Stimulated activated naive CD8-positive, alpha-beta T cell treated with anti-CD3 and anti-CD28 coated beads, Interleukin-15, Interleukin-2, amounts not matched to agents 100 U/mL and 50 U/mL, for 24 hours (primary cell): ENCODE measurements at regions not wholly inside any gene's neighbourhood (a gene's known extent, or its start where the extent isn't known, plus 50 kb on each side); places are given as distances from the start of the nearest gene placed in this dataset.
"Not testable (repeated sequence)": the region's sequence is repeated elsewhere in the genome, so short reads cannot be mapped to it uniquely, and the experiment has no call there.

Source experiments
- ATAC-seq: fragments of 150-1000 bp; cut with Tn5 transposase; one replicate; pipeline ENCODE4 v1.10.0; 2021
- DNase-seq: peaks from one replicate; pipeline ENCODE4 v3.0.0; 2021

DNA sequence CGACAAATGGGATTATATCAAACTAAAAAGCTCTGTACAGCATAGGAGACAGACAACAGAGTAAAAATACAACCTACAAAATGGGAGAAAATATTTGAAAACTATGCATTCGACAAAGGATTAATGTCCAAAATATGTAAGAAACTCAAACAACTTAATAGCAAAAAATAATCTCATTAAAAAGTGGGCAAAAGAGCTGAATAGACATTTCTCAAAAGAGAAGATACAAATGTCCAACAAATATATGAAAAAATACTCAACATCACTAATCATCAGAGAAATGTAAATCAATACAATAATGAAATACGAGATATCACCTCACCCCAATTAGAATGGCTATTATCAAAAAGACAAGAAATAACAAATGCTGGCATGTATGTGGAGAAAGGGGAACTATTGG, 272.9 kb downstream of the KLHL13 start:
- ATAC-seq (no peak), DNase-seq (no peak)

DNA sequence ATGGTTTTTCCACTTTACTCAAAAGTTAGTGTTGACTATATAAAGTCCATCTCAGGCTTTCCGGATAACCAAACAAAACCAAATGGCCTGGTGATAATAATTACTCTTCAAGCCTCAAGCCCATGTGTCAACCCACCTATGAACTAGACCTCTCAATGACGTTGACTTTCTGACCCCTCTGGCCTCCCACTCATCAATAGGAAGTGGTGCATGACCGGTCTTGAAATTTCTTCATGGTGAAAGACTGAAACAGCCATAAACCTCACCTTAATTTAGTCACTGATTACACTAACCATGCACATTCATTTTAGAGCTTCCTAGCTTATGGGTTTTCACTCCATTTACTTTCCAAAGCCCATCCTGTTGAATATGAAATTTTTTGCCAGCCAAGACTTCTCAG, 276.0 kb downstream of the KLHL13 start:
- no peak for ATAC-seq
- no peak for DNase-seq

DNA sequence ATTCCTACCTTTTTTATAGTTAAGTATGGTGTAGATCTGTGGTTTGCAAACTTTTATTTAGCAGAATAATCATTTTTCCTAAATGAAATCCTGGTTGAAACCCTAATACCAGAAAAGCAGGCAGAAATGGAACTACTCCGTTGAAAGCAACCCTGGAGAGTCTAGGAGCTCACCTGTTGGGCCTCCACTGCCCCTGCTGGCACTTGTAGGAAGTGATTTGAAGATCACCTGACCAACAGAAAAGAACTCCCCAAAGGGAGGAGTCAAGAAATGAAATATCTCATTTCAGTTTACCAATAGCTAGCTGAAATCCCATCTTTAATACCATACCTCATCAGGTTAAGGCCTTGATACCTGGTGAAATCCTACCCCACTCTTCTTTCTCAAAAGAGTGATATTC, 277.1 kb downstream of the KLHL13 start:
- peak; percentile 1 for DNase-seq
- no peak for ATAC-seq

DNA sequence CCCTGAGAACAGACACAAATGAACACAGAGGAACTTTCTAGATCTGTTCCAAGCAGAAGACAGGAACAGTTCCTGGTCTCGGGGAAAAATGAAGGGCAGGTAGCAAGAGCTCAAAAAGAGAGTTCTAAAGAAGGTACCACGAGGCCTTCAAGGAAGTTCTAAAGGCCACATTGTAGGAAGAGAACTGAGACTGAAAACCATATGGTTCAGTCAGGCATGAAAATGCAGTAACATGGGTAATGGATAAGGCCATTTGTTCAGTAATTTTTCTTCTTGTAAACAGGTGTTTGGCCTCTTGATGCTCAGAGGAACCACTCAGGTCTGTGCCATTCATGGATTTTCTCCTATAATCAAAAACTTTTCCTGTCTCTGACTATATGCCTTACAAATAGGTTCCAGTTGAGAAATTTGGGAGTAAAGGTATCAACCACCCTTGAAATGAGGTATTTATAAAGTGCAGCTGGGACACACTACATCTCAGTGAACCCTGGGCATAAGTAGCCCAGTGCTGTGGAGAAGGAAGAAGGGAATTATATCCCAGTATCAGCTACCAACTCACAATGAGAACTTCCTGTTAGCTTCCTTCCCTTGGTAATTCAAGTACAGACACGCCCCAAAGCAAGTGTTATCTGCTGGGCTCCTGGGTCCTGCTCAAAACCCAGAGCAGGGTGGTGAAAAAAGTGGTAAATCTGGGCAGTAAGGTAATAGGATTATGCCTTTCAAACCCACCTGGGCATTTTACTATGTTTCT, 277.9 kb downstream of the KLHL13 start:
- DNase-seq (no peak), ATAC-seq (no peak)

DNA sequence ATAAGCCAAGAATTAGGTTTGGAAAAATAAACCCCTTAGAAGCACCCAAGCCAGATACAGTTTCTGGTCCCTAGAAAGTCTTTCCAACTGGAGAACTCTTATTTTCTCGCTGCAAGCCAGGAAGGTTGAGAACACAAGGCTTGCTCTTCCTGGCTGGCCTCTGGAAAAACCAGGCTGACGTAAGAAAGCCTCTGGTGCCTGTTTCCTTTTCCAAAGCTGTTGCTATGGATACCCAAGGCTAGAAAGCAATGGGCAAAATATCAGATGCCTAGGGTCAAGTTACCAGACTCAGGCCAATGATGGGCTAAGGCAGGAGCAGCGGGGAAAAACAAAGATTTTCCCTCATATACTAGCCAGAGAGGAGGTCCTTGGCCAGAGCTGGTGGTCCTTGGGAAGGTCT, 281.6 kb downstream of the KLHL13 start:
- no peak for ATAC-seq
- DNase-seq = no peak

DNA sequence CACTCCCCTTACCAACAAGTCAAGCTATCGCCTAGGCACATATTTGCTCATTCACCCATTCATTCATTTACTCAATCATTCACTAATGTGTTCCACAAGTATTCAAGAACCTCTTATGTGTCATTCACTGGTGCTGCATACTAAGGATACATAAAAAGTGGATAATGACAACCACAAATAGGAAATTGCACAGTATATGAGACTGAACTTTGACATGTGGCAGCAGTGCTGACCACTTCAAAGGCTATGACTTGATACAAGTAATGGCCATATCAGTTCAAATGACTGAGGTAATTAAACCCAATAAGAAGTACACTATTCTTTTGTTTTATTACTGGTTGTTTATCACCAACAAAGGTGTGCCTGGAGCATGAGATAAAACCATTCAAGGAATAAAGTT, 282.5 kb downstream of the KLHL13 start:
- ATAC-seq = no peak
- no peak for DNase-seq

DNA sequence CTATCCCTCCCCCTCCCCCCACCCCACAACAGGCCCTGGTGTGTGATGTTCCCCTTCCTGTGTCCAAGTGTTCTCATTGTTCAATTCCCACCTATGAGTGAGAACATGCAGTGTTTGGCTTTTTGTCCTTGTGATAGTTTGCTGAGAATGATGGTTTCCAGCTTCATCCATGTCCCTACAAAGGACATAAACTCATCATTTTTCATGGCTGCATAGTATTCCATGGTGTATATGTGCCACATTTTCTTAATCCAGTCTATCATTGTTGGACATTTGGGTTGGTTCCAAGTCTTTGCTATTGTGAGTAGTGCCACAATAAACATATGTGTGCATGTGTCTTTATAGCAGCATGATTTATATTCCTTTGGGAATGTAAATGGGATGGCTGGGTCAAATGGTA, 295.1 kb downstream of the KLHL13 start:
- not testable (repeated sequence) for ATAC-seq, DNase-seq

DNA sequence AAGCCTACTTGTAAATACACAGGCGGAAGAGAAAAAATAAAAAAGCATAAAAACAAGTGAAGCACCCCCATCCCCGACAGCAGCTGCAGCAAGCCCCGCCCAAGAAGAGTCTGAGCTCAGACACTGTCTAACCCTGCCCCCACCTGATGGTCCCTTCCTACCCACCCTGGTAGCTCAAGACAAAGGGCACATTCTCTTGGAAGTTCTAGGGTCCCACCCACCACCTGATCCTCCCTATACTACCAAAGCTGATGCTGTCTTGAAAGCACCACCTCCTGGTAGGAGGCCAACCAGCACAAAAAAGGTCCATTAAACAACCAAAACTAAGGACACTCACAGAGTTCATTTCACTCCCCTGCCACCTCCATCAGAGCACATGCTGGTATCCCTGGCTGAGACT, 308.2 kb downstream of the KLHL13 start:
- DNase-seq (no peak), ATAC-seq (no peak)

DNA sequence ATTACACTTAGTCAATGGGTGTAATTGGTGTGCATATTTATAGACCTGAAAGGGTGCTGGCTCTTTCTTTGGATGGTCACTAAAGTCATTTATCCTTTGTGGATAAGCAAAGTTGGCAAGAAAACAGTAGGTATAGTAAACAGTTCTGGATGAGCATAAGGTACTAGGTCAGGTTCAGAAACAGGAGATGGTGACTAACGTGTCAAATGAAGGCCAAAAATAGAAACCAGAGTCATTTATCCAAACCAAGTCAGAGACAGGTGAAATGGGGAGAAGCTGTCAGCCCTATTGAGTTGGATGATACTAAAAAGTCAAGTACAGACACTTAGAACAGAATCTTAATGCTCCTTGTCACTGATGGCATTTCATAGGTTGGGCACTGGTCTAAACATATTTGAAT, 313.1 kb downstream of the KLHL13 start:
- no peak for ATAC-seq

DNA sequence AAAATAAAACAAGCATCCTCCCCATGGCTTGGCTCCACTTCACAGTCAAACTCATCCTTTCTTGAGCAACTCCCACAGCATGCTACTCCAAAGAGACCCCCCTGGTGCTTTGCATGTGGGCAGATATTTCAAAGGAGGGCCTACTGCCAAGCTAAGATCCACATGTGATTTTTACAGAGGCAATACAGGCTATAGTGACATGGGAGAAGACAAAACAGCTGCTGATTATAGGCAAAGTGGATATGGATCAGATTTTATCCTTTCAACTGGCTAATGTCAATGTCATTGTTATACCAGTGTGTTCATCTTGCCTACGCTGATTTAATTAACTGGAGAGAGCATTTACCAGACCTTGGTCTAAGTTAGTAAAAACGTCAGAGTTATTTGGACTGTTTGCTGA, 328.3 kb downstream of the KLHL13 start:
- DNase-seq = no peak
- no peak for ATAC-seq

More for the DNA sequence above, 313.1 kb downstream of the KLHL13 start:
- no peak for DNase-seq

DNA sequence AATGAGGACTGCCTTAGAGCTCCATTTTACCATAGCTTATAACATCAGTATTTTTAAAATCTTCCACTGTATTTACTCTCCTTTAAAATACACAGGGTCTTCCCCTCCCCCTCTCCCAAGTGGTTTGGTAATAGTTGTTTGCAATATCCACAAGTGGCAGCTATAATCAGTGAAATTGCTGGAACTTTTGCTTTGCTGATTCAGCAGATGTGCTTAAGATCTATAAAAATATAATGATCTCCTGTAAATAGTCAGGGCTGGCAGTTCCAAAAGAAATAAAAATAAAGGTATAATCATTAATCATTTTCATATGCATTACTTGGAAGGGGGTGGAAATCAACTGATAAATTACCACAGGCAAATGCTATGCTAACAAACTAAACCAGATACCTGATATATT, 345.2 kb downstream of the KLHL13 start:
- DNase-seq = no peak
- no peak for ATAC-seq

DNA sequence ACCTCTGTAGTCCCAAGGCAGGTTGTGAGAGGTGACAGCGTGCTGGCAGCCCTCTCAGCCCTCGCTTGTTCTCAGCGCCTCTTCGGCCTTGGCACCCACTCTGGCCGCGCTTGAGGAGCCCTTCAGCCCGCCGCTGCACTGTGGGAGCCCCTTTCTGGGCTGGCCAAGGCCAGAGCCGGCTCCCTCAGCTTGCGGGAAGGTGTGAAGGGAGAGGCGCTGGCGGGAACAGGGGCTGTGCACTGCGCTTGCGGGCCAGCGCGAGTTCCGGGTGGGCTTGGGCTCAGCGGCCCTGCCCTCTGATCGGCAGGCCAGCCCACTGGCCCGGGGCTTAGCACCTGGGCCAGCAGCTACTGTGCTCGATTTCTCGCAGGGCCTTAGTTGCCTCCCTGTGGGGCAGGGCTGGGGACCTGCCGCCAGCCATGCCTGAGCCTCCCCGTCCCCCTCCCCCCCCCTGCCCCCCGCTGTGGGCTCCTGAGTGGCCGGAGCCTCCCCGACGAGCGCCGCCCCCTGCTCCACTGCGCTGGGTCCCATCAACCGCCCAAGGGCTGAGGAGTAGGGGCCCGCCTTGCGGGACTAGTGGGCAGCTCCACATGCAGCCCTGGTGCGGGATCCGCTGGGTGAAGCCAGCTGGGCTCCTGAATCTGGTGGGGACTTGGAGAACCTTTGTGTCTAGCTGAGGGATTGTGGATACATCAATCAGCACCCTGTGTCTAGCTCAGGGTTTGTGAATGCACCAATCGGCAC, 347.6 kb downstream of the KLHL13 start:
- no peak for DNase-seq
- no peak for ATAC-seq

DNA sequence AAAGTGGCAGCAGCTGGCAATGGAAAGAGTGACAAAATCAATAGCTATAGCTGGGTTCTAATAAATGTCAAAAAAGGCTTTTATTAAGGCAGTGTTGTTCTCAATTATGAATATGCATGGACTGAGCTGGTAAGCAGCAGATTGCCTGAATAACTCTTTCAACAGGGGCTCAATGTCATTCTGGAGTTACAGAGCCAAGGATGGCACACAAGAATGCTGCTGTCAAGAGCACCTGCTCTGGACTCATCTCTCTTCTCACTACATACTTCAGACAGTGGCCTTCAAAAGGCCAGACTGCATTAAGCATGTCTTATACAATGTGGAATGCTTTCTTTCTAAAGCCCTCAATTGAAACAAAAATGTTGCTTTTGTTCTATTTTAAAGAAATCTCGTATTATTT, 351.4 kb downstream of the KLHL13 start:
- DNase-seq (no peak), ATAC-seq (no peak)

DNA sequence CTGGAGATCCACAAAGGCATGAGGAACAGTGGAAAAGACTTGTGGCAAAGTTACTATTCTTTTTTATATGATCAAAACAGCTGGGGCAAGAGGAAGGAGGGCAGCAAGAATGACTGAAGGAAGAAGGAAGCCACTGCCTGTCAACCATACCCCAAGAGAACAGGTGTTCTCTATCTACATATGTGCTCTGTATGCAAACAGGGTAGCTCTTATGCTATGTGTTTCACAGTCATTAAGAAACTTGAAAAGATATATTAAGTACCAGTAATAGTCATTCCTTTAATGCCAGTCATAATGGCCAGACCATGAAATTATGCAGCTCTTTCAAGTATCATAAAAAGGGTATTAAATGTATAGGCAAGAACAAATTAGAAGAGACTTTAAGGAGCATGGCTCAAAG, 363.9 kb downstream of the KLHL13 start:
- no peak for ATAC-seq
- DNase-seq = no peak

DNA sequence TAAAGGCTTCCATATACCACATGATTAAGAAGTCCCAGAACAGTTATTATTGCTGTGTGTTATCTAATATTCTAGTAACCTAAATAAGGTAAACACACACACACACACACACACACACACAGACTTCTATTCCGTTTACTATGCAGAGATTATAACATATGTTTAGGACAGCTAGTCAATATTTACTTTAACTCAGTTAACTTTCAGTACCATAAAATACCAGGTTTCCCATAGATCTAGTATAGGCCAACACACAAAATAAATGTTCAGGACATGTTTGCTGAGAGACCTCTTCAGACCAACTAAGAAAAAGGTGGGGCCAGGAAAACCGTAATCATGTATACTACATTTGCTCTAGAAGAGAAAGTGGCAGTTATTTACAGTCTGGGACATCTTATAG, 365.5 kb downstream of the KLHL13 start:
- DNase-seq = no peak
- no peak for ATAC-seq

DNA sequence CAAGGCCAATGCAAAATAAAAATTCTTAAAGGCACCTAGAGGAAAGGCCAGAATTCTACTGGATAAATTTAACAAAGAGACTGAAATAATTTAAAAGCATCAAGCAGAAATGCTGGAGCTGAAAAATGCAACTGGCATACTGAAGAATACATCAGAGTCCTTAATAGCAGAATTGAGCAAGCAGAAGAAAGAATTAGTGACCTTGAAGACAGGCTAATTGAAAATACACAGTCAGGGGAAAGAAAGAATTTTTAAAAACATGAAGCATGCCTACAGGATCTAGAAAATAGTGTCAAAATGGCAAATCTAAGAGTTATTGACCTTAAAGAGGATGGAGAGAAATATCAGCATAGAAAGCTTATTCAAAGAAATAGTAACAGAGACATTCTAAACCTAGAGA, 371.7 kb downstream of the KLHL13 start:
- DNase-seq (no peak), ATAC-seq (no peak)

DNA sequence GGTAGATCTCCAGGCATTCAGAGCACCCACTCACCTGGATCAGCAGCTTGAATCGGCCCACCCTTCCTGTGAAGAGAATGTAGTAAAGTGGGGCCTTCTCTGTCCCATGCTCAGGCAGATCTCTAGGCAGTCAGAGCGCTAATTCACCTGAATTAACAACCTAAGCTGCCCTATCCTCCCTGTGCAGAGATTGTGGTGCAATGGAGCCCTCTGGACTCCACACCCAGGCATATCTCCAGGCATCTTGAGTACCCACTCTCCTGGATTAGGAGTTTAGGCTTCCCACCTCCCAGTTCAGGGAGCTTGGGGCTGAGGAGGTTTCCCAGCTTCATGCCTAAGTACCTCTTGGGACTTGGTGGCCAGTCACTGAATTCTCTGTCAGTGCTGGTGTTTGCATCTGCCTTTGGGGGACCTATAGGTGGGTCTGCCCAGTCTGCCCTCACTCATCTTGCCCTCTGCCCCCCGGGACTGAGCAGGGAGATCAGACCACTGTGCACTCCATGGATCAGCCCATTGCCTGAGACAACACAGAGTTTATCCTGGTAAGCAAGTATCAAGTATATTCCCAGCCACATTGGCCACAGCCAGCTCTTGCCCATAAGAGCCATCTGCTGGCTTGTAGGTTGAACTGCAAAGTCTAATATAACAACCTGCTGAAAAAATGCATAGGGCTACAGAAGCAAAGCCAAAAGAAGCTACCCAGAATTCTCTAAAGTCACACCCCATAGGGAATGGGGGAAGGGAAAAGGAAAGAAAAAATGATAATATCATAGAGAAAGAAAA, 372.9 kb downstream of the KLHL13 start:
- no peak for ATAC-seq
- no peak for DNase-seq

DNA sequence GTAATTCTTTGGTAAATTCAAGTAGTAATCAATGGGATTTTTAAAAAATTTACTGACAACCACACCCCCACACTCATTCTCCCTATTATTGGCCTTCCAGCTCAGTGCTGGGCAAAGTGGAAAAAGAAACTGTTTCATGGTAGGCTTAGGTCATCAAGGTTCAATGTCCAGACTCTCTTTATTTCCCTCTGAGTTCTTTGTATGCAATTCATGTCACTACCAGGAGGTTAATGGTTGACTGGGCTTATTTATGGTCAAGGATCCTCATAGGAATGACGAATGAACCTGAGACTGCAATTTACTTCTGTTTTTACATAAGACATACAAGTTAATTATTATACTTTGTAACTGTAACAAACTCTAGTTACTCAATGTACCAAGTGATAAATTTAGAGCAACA, 403.2 kb downstream of the KLHL13 start:
- no peak for ATAC-seq
- DNase-seq = no peak

DNA sequence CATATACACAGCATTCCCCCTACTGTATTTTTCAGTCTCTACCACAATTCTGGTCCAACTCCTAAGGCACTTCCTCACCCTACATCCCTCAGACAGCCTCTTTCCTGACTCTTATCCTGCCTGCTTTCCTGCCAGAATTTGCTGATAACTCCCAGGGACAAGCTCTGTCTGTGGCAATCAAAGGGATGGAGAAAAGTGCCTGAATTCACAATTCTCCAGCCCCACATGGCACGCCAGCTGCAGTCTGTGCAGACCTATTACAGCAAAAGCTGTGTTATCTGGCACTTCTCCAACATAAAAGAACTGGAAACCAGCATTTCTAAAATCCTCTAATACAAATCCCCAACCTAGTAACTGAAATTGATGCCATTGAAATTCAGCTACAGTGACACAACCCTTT, 404.8 kb downstream of the KLHL13 start:
- DNase-seq = no peak
- ATAC-seq = no peak

DNA sequence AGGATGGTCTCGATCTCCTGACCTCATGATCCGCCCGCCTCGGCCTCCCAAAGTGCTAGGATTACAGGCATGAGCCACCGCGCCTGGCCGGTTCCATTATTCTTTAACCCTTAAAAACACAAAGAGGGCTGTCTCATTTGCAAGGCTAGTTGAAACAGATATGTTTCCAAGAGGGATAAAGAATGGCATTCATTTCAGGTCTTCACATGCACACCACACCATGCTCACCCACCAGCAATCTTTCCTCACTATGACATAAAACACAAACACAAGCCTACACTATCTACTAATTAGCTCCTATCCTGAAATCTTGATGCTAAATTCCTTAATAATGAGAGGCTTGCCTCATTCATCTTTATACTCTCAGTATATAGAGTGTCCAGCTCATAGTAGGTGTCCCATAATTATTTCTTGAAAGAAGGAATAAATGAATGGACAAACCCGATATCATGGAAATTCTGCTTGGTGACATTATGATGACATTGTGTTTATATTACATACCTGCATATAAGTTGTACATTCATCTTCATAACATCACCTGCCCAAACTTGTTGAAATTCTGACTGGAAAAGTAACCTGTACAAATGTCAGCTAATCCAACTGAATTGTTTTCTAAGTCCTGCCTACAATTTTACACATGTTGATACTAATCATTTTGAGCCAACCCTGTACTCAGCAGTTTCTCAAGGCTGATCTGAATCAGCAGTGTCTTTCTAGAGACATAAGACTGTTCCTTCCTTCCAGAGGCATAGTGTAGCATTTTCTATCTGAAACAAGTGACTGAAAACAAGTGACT, 408.5 kb downstream of the KLHL13 start:
- ATAC-seq (no peak), DNase-seq (no peak)

DNA sequence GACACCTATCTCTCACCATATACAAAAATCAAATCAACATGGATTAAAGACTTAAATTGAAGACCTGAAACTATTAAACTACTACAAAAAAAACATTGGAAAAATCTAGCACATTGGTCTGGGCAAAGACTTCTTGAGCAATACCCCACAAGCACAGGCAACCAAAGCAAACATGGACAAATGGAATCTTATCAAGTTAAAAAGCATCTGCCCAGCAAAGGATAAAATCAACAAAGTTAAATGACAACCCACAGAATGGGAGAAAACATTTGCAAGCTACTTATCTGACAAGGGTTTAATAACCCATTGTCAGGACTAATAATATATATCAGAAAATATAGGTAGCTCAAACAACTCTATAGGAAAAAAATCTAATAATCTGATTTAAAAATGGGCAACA, 415.6 kb downstream of the KLHL13 start:
- no peak for ATAC-seq

DNA sequence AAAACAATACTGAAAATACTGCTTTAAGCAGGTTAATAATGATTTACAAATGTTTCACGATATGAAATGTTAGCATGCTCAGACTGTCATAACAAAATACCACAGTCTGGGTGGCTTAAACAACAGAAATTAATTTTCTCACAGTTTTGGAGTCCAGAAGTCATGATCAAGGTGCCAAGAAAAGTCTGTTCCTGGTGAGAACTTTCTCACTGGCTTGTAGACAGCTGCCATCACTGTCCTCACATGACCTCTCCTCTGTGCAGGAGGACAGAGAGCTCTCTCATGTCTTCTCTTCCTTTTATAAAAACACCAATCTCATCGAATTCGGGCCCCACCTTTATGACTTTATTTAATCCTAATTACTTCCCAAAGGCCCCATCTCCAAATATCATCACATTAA, 426.7 kb downstream of the KLHL13 start:
- ATAC-seq (no peak), DNase-seq (no peak)

More for the DNA sequence above, 415.6 kb downstream of the KLHL13 start:
- no peak for DNase-seq
